Left colon (tissue), 2 donors: ENCODE measurements at regions not wholly inside any gene's neighbourhood (a gene's known extent, or its start where the extent isn't known, plus 50 kb on each side); places are given as distances from the start of the nearest gene placed in this dataset.

Source experiments
- ATAC-seq: fragments of 200-7000 bp; cut with Tn5 transposase; one replicate; pipeline ENCODE4 v1.9.1; 2020; ENCODE audit warnings: mild to moderate bottlenecking, moderate library complexity
- DNase-seq, 2 donors: peaks; one replicate each; pipeline ENCODE4 v3.0.0-alpha.2; 2020
- intact Hi-C, 2 donors: fragments of 100-400 bp; cut with DNase I in 1 of 2; cut with micrococcal nuclease in 1 of 2; formaldehyde crosslinking; loops; one replicate each; pipeline versions ENCODE4 v1.11.2 to v1.14.0; 2022; cut with DNase I, micrococcal nuclease
- donor health status: DM: no; HTN: no; CAD: no.
- donor health status: DM: yes; HTN: yes; CAD: no.

DNA sequence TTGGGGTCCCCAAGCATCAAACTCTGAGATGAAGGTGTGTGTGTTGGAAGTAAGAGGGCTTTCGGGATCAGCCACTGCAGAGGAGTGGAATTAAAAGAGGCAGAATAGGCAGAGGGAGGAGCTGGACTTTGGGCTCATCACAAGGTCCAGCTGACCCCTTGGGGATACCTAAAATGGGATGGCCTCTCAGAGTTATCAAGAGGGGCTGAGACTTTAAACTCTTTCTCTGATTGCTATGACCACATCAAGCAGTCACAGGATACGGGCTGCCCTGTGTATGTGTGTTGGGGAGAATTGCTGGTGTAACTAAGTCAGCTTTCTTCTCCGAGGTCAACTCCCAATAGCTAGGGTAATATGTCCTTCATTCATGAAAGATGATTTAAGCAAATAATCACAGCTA, 127.7 kb upstream of the SLC14A2 start:
- intact Hi-C loops, result no loop called here
- no peak for DNase-seq
- ATAC-seq, result no peak

DNA sequence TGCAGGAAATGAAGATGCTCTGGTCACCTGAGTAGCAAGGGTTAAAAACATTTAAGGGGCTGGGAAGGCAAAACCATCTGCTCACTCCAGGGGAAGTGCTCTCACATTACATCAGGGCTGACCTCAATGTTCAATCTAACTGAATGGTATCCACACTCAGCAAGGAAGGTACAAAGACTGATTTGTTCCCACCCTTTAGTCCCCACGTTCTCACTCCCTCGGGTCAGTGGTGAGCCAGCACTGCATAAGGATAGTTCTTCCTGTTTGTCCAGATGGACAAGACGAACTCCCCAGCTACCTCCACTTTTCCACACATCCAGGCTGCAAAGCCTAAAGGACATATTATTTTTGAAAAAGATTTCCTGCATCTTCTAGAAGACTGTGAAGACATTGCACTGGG, 126.6 kb upstream of the SLC14A2 start:
- intact Hi-C loops, result no loop called here
- ATAC-seq, result no peak

DNA sequence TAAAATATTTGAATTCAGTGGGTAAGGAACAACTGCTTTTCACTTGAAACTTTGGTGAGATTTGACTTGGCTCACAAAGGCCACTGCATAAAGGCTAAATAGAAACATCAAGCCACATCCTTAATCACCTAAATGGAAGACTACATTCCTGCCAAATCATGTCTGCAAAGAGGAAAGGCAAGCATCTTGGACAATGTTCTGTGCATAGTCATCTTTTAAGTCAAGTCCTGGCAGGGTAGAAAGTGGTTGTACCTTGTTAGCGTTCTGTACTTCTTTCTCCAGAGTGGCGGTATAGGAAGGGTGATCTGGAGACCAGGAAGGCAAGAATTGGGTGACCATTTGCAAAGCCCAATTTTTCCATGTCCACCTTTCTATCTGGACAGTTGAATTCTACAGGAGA, 121.4 kb upstream of the SLC14A2 start:
- intact Hi-C loops, result no loop called here
- ATAC-seq, result no peak
- DNase-seq, result no peak

More for the DNA sequence above, 126.6 kb upstream of the SLC14A2 start:
- DNase-seq, result no peak

DNA sequence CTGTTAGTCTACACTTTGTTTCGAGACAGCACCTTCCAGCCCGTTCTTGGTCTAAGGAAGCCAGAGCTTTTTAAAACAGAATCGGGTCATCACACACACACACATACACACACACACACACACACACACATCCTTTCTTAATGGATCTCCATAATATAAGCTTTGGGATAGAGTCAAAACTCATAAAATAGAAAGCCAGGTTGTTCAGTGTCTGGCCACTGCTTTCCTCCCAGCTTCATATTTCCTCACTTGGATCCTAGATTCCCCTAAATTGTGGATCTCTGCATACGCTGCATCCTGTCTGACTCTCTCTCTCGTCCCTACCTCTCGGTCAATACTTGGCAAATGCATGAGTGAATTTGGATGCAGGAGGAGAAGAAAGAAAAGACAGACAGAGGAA, 120.5 kb upstream of the SLC14A2 start:
- no peak for DNase-seq
- no peak for ATAC-seq
- intact Hi-C loops, result no loop called here

DNA sequence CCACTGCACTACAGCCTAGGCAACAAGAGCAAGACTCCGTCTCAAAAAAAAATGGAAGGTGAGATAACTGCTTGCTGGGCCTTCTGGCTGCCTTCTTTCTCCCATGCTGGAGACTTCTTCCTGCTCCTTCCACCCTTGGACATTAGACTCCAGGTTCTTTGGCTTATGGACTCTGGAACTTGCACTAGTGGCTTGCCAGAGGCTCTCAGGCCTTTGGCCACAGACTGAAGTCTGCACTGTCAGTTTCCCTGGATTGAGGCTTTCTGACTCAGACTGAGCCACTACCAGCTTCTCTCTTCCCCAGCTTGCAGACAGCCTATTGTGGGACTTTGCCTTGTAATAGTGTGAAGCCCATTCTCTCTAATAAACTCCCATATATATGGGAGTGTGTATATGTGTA, 118.5 kb upstream of the SLC14A2 start:
- ATAC-seq, result peak; percentile 48
- no peak for DNase-seq
- intact Hi-C loops, result no loop called here

DNA sequence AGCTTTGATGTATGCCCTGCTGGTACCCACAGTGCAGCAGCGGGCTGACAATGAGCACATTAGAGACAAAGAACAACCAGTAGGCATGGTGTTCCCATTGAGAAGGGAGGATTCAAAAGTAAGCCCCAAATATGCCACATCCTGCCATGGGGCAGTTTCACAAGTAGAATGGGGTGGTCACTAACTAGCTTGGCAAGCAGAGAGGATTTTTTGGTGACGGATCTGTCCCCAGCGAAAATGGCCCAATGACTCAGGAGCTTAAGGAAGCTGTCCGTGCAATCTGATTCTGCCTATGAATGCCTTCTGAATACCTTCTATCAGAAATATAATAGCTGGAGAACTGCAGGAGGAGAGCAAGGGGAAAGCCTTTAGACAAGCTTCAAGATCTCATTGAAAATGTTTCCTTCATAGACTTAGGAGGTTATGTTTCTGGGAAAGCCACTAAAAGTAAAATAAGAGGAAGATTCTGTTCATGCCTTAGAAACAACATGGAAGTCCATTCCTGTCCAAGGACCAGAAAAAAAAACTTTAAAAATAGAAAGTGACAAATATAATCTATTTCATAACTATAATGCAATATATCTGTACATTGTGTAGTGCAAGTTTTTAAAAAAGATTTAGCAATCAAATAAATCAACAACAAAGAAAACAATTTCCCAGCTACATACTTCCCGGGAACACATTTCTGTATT, 117.5 kb upstream of the SLC14A2 start:
- DNase-seq, result no peak
- no peak for ATAC-seq
- intact Hi-C loops, result no loop called here

DNA sequence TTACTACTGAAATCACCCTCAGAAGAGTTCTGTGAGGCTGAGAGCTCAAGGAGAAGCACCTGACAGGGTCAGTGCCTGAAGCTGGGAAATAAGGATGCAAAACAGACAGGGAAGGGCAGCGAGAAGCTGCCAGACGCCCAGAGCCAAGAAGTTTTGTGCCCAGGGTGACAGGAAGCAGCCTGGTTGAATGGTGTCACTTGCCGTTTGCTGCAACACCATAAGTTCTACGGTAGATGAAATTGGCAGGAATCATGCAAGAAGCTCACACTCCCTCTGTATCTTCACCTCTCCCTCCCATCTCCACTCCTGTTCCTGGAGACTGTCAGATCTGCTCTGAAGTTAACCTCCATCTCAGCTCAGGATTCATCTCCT, 117.0 kb upstream of the SLC14A2 start:
- ATAC-seq (no peak), DNase-seq (no peak)
- intact Hi-C loops, result no loop called here

DNA sequence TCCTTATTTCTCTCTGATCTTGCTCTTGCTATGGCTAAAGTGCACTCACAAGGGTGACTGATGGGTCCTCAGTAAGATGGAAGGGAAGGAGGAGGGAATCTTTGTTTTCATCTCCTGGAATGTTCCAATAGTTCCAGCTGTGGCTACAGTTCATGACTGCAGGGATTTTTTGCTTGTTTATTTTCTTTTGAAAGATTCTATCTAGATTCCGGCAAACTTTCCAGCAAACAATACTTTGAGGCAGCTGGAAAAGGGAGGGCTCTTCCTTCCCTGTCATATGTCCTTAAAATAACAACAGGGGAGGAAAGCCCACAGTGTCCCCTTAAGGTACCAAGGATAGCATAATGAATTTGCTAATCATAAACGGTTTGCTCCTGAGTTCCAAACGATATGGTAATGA, 111.3 kb upstream of the SLC14A2 start:
- intact Hi-C loops, result no loop called here
- no peak for ATAC-seq
- no peak for DNase-seq

DNA sequence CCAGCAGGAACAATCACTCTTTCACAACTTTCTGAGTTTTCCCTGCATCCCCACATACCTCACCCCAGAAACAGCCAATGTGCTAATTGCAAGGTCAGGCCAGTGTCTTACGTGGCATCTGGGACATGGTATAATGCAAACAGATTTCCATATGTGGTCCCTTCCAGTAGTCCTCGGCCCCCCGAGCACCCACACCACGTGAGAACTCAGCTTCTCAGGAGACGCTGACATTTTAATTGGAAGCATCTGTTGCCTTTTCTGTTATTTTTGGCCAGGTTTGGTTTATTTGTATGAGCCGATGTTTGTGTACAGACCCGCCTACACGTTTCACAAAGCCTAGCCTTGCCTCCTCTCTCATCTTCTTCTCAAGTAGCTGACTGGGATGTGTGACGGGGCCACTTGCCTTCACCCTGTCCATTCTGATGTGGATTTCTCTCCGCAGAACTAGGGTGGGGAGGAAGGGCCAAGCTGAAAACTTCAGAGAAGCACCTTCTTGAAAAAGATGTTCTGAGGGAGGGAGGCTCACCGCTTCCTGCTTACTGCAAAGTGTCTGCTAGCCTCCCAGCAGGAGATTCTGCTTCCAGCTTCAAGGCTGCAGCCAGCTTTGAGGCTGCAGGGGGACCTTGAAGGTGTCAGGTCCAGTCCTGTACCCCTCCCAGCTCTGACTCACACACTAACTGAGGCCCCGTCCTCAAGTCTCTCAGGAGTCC, 109.6 kb upstream of the SLC14A2 start:
- no peak for DNase-seq
- no peak for ATAC-seq
- intact Hi-C loops, result no loop called here

DNA sequence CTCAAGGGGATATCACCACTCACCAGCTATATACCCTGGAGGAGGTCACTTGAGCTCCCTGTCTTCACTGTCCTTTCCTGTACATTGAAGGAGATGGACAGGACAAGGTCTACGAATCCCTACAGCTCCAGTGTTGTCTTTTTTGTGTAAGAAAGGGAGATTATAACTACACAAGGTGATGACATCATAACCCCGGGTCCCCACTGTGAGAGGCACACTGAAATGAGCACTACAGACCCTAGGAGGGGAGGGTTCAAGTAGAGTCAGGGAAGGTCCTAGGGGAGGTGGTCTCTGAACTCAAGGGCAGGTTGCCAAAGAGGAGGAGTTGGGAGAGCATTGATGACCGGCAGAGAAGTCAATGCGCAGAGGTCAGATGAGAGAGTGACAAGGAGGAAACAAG, 108.3 kb upstream of the SLC14A2 start:
- intact Hi-C loops, result no loop called here
- DNase-seq (no peak), ATAC-seq (no peak)

DNA sequence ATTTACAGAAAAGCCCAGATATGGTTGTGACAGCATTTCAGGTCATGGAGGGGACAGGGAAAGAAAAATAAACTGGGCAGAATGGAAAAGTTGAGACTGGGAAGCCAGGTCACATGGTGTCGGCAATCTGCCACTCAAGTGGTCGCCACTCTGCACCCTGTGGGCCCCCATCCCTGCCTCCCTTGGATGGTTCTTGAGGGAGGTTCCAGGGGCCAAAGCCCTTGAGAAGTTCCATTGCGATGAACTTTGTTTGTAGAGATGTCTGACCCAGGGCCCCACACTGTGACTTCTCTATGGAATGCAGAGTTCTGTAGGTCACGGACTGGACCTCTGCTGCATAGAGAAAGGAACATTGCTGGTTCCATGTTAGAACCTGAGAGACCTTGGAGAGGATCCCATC, 105.7 kb upstream of the SLC14A2 start:
- intact Hi-C loops, result no loop called here
- ATAC-seq (no peak), DNase-seq (no peak)

DNA sequence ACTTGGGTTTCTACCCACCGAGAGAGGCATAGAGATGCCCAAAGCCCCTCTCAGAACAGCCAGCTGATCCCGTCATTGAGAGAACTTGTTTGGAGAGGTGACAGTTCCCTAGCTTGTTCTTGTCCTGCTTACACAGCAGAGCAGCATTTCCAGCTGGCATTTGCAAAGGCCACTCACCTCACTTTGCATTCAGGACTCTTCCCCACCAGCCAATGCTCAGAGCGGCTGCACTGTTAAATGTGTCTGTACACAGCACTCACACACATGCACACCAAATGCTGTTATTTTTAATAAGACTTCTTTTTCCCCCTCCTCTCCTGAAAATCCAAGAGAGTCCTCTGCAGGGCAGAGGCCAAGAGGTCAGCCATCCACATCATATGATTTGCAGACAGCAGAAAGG, 104.6 kb upstream of the SLC14A2 start:
- intact Hi-C loops, result no loop called here
- ATAC-seq (no peak), DNase-seq (no peak)

DNA sequence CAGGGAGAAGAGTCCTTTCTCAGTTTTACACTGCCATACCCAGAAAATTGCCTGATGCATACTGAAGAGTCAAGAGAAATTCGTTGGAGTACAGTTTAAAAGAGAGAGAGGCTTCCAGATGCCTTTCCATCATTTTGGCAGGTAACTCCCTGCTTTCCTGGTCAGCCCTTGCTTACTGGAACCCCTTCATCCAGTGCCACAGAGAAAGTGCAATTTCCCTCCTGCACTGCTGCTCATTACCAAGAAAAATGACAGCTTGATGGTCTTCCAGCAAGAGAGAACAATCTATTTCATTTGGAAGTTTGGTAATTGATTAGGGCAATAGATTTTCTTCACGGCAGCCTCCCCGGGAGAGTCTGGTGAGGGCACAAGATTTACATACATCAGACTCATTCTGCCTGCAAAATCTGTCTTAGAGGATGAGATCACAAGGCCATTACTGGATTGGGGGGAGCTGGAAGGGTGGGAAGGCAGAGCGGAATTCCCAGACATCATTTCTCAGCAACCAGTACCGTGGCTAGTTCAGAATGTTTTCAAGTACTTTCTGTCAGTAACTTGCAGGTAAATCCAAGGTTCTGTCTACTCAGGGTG, 102.8 kb upstream of the SLC14A2 start:
- intact Hi-C loops, result no loop called here
- DNase-seq (no peak), ATAC-seq (no peak)

DNA sequence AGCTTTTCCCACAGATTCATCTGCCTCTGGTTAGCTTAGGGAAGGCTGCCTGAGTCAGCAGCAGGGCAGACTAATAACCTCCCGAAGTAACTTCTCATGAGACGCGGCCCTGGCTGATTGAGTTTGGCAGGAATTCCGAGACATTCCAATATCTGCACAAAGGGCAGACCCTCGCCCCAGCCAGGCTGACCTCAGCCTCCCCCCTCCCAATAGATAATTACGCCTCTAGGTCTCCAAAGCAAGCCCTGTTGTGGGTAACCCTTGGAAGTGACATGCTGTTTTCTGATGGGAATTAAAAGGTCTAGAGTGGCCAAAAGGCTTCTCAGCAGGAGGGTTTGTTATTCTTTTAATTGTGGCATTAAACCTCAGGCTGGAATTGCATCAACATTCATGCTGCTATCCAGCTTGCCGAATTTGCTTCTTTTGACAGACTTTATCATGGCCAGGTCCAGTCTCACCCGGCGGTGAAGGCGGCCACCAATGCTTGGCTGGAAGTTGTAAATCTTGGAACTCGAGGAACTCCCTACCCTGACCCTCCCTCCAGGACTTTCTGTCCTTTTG, 98.0 kb upstream of the SLC14A2 start:
- no peak for DNase-seq
- intact Hi-C loops, result no loop called here
- no peak for ATAC-seq

DNA sequence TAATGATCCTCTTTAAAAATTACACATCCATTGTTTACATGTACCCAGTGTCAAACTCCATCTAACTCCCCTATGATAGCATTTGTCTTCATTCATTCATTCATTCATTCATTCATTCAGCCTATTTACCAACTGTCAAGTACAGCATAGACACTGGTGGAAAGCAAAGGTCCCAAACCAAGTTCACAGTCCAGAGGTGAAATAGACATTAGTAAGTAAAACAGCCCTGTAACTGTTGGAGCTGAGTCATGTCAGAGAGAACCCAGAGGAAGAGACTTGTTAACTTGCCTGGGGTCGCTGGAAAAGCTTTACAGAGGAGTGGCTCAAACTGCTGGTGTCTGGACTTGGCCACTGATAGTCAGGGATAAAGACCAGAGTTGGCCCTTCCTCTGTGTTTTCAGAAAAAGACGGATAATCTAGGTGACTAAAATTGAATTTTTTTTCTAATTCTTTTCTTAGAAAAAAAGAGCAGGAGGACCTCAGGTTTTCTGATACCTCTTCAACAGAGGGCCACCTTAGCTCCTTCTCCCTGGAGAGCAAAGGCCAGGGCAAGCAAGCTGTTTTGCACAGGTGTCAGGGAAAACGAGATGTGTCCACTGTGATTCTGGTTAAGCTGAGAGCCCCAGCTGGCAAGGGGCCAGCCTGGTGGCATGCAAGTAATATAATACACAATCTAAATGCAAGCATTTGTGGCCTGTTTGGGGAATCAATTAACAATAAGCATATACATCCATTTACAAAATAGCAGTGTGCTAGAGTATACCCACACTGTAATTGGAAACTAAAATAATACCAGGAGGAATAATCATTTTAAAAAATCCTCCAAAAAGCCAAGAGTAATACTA, 96.7 kb upstream of the SLC14A2 start:
- no peak for DNase-seq
- ATAC-seq, result no peak
- intact Hi-C loops, result no loop called here

DNA sequence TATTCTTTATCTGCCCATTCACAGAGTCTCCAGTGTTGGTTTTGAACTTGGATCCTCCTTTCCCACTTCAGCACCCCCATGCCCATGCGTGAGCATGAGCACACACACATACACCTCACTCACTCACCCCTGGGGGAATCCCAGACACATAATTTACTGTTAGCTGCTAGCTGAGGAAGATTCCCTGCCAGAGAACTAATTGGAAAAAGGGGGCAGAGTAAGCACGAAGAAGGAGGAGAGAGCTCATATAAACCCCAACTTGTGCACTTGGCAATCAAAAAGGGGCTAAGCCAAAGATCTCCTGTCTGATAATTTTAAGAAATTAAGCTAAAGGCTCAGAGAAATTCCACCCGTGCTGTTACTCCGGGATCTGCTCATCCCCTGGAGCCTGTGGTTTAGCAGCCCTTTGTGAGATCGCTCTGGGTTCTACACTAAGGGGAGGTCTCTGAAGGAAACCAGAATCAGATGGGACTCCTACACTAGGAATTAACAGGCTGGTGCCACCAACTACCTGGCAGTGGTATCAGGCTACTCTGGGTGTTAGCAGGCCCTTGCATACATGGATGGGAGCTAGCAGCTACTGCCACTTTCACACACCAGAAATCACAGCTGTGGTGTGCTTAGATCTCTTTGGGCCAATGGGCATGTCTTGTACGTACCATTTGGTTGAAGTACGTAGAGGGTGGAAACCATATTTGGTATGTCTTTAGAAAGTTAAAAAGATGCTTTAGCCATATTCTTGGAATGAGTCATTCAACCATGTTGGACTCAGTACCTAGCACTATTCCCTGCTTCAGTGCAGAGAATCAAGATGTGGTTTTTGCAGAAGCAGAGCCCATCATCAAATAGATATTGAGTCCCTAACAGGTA, 95.6 kb upstream of the SLC14A2 start:
- intact Hi-C loops, result no loop called here

DNA sequence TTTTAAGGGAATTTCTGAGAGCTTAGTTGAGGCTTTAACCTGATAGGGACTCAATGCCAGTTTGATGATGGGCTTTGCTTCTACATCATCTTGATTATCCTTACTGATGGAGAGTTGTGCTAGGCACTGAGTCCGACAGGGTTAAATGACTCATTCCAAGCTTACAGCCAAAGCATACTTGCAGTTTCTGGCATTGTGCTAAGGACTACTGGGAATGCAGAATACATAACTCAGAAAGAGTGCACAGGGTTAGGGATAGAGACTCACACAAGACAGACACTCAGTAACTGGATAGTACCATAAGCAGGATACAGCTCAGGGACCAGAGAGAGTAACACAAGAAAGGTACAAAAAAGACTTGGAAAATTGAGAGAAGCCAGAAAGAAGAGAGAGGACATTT, 94.1 kb upstream of the SLC14A2 start:
- no peak for ATAC-seq
- DNase-seq, result no peak
- intact Hi-C loops, result no loop called here

More for the DNA sequence above, 95.6 kb upstream of the SLC14A2 start:
- DNase-seq, result no peak
- ATAC-seq, result no peak

DNA sequence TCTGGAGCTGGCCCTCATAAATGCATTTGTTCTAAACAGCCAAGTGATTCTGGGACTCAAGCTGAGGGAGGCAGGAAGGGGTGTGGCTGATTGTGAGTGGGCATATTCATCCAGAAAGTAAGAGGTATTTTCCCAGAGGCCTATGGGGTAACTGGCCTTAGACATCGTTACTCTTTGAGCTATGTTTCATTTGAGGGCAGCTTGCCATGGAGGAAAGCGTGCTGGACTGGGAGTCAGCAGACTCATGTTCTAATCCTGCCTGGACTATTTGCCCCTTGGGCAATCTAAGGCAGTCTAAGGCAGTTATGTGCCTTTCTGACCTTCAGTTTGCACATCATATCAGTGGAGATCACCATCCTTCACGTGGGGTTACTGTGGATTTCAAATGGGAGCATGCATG, 93.5 kb upstream of the SLC14A2 start:
- intact Hi-C loops, result no loop called here
- ATAC-seq (no peak), DNase-seq (no peak)

DNA sequence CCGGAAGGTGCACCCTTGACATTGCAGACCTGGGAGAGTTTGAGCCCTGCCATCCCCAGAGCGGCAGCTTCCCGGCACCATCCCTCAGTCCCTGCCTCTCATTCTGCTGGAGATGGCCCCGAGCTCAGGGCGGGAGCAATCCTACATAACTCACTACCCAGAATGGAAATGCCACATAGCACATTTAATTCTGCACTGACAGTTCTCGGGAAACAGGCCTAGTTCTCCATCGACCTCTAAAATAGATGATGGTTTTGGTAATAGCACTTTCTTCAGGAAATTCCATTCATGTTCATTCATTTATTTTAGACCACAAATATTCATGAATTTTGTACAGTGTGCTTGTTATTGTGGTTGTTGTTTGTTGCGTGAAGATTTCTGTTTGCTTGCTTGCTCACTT, 92.9 kb upstream of the SLC14A2 start:
- DNase-seq (no peak), ATAC-seq (no peak)
- intact Hi-C loops, result no loop called here
